HEK293 (cell line): ENCODE measurements at regions not wholly inside any gene's neighbourhood (a gene's known extent, or its start where the extent isn't known, plus 50 kb on each side); places are given as distances from the start of the nearest gene placed in this dataset.

Experiments used
- CTCF ChIA-PET: fragments of 350-600 bp; formaldehyde crosslinking; extraction: SDS; loops from one replicate; lab custom pipeline; 2021; ENCODE audit warnings: antibody characterized with exemption; lab: Yijun Ruan, JAX
- POLR2A ChIA-PET: fragments of 300-600 bp; formaldehyde crosslinking; extraction: SDS; loops from one replicate; lab custom pipeline; 2020; ENCODE audit warnings: antibody characterized with exemption, inconsistent platforms; lab: Yijun Ruan, JAX
- H3K27ac ChIP-seq: fragments of 200-500 bp; sonication (Bioruptor generic); 2 replicates; pipeline ENCODE4 v1.5.1; 2014; ENCODE audit warnings: low read depth, low read length, control low read depth, inconsistent platforms; ENCODE audit errors: extremely low read depth
- H3K36me3 ChIP-seq, 2 experiments: fragments of 200-500 bp in 1 of 2; sonication (Bioruptor generic) in 1 of 2; 1 replicate in 1 of 2; 2 replicates in 1 of 2; pipeline ENCODE4 v1.5.1; 2014 to 2017; ENCODE audit warnings: inconsistent platforms in 2 of 2, low read length in 2 of 2; ENCODE audit not compliant: control insufficient read depth in 2 of 2, insufficient read depth in 1 of 2
- H3K4me1 ChIP-seq: fragments of 200-500 bp; sonication (Bioruptor generic); 2 replicates; pipeline ENCODE4 v1.5.1; 2014; ENCODE audit warnings: mild to moderate bottlenecking, low read length, inconsistent platforms; ENCODE audit not compliant: control insufficient read depth, insufficient read depth
- H3K4me3 ChIP-seq: 2 replicates; pipeline ENCODE4 v1.5.1; 2011; ENCODE audit warnings: low read depth, mild to moderate bottlenecking, control low read depth, low read length, moderate library complexity
- H3K9me3 ChIP-seq: fragments of 200-500 bp; sonication (Bioruptor generic); 2 replicates; pipeline ENCODE4 v1.5.1; 2014; ENCODE audit warnings: low read depth, low read length, inconsistent platforms; ENCODE audit not compliant: control insufficient read depth, insufficient read depth
- GLI2 ChIP-seq: fragments of 450-650 bp; formaldehyde crosslinking; IDR thresholded peaks from 2 replicates; pipeline ENCODE4; 2017; ENCODE audit warnings: missing biosample characterization, missing genetic modification characterization, low read depth, borderline replicate concordance
- SP2 ChIP-seq: fragments of 450-650 bp; formaldehyde crosslinking; IDR thresholded peaks from 2 replicates; pipeline ENCODE4 v1.5.1; 2016; ENCODE audit warnings: missing biosample characterization, missing genetic modification characterization
- ZBTB20 ChIP-seq: fragments of 450-650 bp; formaldehyde crosslinking; IDR thresholded peaks from 2 replicates; pipeline ENCODE4 v1.5.1; 2016; ENCODE audit warnings: missing biosample characterization, missing genetic modification characterization
- ZFP41 ChIP-seq: fragments of 450-650 bp; formaldehyde crosslinking; IDR thresholded peaks from 2 replicates; pipeline ENCODE4 v1.5.1; 2016; ENCODE audit warnings: missing biosample characterization, missing genetic modification characterization, borderline replicate concordance
- ZNF121 ChIP-seq: fragments of 450-650 bp; formaldehyde crosslinking; IDR thresholded peaks from 2 replicates; pipeline ENCODE4 v1.5.1; 2016; ENCODE audit warnings: missing biosample characterization, missing genetic modification characterization
- ZNF146 ChIP-seq: fragments of 450-650 bp; formaldehyde crosslinking; IDR thresholded peaks from 2 replicates; pipeline ENCODE4 v1.5.1; 2016; ENCODE audit warnings: missing biosample characterization, missing genetic modification characterization
- ZNF155 ChIP-seq: fragments of 450-650 bp; formaldehyde crosslinking; IDR thresholded peaks from 2 replicates; pipeline ENCODE4 v1.5.1; 2016; ENCODE audit warnings: missing biosample characterization, missing genetic modification characterization
- ZNF157 ChIP-seq: fragments of 450-650 bp; formaldehyde crosslinking; IDR thresholded peaks from 2 replicates; pipeline ENCODE4 v1.5.1; 2016; ENCODE audit warnings: missing biosample characterization, missing genetic modification characterization
- ZNF16 ChIP-seq: fragments of 450-650 bp; formaldehyde crosslinking; IDR thresholded peaks from 2 replicates; pipeline ENCODE4 v1.5.1; 2016; ENCODE audit warnings: low read depth, missing biosample characterization, missing genetic modification characterization
- ZNF239 ChIP-seq: fragments of 450-650 bp; formaldehyde crosslinking; IDR thresholded peaks from 2 replicates; pipeline ENCODE4 v1.5.1; 2016; ENCODE audit warnings: missing biosample characterization, missing genetic modification characterization
- ZNF335 ChIP-seq: fragments of 450-650 bp; formaldehyde crosslinking; conservative IDR thresholded peaks from 2 replicates; pipeline ENCODE4 v1.5.1; 2016; ENCODE audit warnings: missing biosample characterization, missing genetic modification characterization
- ZNF350 ChIP-seq: fragments of 450-650 bp; formaldehyde crosslinking; IDR thresholded peaks from 2 replicates; pipeline ENCODE4 v1.5.0; 2017; ENCODE audit warnings: missing biosample characterization, mild to moderate bottlenecking, missing genetic modification characterization
- ZNF664 ChIP-seq: fragments of 450-650 bp; formaldehyde crosslinking; IDR thresholded peaks from 2 replicates; pipeline ENCODE4 v1.5.1; 2016; ENCODE audit warnings: missing biosample characterization, missing genetic modification characterization
- ZNF792 ChIP-seq: fragments of 450-650 bp; formaldehyde crosslinking; IDR thresholded peaks from 2 replicates; pipeline ENCODE4 v1.5.1; 2016; ENCODE audit warnings: missing biosample characterization, missing genetic modification characterization
- TF ChIP-seq, protein P1 (sequence below): IDR thresholded peaks from 2 replicates; pipeline ENCODE4 v1.6.1; 2011; ENCODE audit warnings: mild to moderate bottlenecking, low read depth, low read length, borderline replicate concordance
- TF ChIP-seq, protein P2 (sequence below): fragments of 450-650 bp; IDR thresholded peaks from 2 replicates; pipeline ENCODE4 v1.5.1; 2018; ENCODE audit warnings: missing biosample characterization, mild to moderate bottlenecking, missing genetic modification characterization
- TF ChIP-seq, protein P3 (sequence below): fragments of 450-650 bp; formaldehyde crosslinking; IDR thresholded peaks from 2 replicates; pipeline ENCODE4 v1.5.0; 2017; ENCODE audit warnings: missing biosample characterization, missing genetic modification characterization, borderline replicate concordance
- TF ChIP-seq, protein P4 (sequence below): fragments of 450-650 bp; formaldehyde crosslinking; IDR thresholded peaks from 2 replicates; pipeline ENCODE4 v1.5.1; 2016; ENCODE audit warnings: missing biosample characterization, missing genetic modification characterization

- ChIA-PET CTCF (no interaction called here), POLR2A (no interaction called here)
- H3K4me3 ChIP-seq: no peak overlapping the region
- H3K36me3 ChIP-seq: no peaks in the 10 kb centered on the region
- H3K4me1 ChIP-seq: no peaks in the 10 kb centered on the region
- TF ChIP-seq ZNF239 (tag by site-specific recombination) (no peak), ZBTB20 (tag by site-specific recombination) (no peak), ZNF157 (tag by site-specific recombination) (no peak), ZNF792 (tag by site-specific recombination) (no peak)
- TF ChIP-seq, protein P1, sequence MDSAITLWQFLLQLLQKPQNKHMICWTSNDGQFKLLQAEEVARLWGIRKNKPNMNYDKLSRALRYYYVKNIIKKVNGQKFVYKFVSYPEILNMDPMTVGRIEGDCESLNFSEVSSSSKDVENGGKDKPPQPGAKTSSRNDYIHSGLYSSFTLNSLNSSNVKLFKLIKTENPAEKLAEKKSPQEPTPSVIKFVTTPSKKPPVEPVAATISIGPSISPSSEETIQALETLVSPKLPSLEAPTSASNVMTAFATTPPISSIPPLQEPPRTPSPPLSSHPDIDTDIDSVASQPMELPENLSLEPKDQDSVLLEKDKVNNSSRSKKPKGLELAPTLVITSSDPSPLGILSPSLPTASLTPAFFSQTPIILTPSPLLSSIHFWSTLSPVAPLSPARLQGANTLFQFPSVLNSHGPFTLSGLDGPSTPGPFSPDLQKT: no peak
- TF ChIP-seq, protein P2, sequence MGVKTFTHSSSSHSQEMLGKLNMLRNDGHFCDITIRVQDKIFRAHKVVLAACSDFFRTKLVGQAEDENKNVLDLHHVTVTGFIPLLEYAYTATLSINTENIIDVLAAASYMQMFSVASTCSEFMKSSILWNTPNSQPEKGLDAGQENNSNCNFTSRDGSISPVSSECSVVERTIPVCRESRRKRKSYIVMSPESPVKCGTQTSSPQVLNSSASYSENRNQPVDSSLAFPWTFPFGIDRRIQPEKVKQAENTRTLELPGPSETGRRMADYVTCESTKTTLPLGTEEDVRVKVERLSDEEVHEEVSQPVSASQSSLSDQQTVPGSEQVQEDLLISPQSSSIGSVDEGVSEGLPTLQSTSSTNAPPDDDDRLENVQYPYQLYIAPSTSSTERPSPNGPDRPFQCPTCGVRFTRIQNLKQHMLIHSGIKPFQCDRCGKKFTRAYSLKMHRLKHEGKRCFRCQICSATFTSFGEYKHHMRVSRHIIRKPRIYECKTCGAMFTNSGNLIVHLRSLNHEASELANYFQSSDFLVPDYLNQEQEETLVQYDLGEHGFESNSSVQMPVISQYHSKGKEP (tag by site-specific recombination): no peak
- TF ChIP-seq, protein P3, sequence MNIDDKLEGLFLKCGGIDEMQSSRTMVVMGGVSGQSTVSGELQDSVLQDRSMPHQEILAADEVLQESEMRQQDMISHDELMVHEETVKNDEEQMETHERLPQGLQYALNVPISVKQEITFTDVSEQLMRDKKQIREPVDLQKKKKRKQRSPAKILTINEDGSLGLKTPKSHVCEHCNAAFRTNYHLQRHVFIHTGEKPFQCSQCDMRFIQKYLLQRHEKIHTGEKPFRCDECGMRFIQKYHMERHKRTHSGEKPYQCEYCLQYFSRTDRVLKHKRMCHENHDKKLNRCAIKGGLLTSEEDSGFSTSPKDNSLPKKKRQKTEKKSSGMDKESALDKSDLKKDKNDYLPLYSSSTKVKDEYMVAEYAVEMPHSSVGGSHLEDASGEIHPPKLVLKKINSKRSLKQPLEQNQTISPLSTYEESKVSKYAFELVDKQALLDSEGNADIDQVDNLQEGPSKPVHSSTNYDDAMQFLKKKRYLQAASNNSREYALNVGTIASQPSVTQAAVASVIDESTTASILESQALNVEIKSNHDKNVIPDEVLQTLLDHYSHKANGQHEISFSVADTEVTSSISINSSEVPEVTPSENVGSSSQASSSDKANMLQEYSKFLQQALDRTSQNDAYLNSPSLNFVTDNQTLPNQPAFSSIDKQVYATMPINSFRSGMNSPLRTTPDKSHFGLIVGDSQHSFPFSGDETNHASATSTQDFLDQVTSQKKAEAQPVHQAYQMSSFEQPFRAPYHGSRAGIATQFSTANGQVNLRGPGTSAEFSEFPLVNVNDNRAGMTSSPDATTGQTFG (tag by site-specific recombination): no peak
- no peaks in the 10 kb centered on the region for H3K9me3 ChIP-seq
- H3K27ac ChIP-seq: no peak overlapping the region
These were observed 57.5 kb upstream of the USPL1 start for GRCh38 chr13:30560212-30560611.

DNA sequence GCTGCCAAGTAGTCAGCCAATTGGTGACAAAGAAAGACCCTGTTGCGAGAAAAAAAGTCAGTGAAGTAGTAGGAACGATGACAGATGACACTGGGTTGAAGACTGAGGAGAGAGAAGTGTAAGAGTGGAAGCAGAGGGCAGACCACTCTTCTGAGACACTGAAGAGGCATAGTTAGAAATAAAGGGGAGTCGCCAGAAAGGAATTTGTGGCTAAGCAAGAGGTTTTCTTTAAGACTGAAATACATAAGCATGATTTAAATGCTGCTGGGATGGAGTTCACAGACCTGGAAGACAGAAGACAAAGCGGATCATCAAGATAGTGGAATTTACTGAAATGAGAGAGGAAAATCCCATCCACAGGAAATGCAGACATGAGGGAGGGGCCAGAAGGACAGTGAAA is 56.2 kb upstream of the USPL1 start:
- TF ChIP-seq ZNF664 (no peak), ZNF335 (no peak), ZNF350 (tag by site-specific recombination) (no peak), ZFP41 (tag by site-specific recombination) (no peak), ZNF146 (tag by site-specific recombination) (no peak), SP2 (tag by site-specific recombination) (no peak), ZNF121 (tag by site-specific recombination) (no peak), GLI2 (tag by site-specific recombination) (no peak), ZNF155 (no peak), ZNF16 (tag by site-specific recombination) (no peak)
- TF ChIP-seq, protein P4, sequence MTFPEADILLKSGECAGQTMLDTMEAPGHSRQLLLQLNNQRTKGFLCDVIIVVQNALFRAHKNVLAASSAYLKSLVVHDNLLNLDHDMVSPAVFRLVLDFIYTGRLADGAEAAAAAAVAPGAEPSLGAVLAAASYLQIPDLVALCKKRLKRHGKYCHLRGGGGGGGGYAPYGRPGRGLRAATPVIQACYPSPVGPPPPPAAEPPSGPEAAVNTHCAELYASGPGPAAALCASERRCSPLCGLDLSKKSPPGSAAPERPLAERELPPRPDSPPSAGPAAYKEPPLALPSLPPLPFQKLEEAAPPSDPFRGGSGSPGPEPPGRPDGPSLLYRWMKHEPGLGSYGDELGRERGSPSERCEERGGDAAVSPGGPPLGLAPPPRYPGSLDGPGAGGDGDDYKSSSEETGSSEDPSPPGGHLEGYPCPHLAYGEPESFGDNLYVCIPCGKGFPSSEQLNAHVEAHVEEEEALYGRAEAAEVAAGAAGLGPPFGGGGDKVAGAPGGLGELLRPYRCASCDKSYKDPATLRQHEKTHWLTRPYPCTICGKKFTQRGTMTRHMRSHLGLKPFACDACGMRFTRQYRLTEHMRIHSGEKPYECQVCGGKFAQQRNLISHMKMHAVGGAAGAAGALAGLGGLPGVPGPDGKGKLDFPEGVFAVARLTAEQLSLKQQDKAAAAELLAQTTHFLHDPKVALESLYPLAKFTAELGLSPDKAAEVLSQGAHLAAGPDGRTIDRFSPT (tag by site-specific recombination): no peak
- TF ChIP-seq, protein P2 (tag by site-specific recombination): no peak
- ChIA-PET CTCF (no interaction called here), POLR2A (no interaction called here)
- Histone ChIP-seq H3K9me3 (no peaks in the 10 kb centered on the region), H3K4me3 (no peak overlapping the region), H3K36me3 (no peaks in the 10 kb centered on the region), H3K4me1 (no peaks in the 10 kb centered on the region), H3K27ac (no peak overlapping the region)
